KG1 (cell line): ENCODE measurements at regions not wholly inside any gene's neighbourhood (a gene's known extent, or its start where the extent isn't known, plus 50 kb on each side); places are given as distances from the start of the nearest gene placed in this dataset.

Source experiments
- DNase-seq: peaks from one replicate; lab custom pipeline; 2025; lab: John Stamatoyannopoulos, UW

GRCh38 chr12:126385785-126386184 is 1320.5 kb downstream of the AACS start:
- DNase-seq: no peak

DNA sequence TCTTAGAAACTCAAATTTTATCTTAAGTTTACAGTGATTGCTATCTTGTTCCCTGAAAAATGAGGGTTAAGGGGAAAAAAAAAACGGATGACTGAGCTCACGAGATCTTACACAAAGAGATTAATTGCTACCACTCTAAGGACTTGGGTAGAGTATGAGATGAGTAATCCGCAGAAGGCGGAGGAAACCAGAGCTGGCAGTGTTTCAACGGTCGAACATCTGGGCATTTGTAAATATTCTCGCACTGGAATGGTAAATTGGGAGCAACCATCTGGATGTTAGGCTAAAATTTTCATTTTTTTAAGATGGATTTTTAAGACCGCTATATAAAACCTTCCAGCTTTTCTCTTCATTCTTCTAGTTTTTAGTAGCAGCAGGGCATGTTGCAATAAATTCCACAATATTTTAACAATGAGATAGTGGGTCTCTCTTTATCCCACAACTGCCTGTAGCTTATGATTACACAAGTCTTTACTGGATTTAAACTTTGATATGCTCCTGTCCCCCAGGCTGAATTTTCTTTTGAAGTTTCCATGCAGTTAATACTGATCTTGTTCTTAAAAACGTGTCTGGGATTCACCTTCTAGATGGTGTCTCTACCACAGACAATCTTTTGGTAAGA is 1324.1 kb downstream of the AACS start:
- DNase-seq: no peak

DNA sequence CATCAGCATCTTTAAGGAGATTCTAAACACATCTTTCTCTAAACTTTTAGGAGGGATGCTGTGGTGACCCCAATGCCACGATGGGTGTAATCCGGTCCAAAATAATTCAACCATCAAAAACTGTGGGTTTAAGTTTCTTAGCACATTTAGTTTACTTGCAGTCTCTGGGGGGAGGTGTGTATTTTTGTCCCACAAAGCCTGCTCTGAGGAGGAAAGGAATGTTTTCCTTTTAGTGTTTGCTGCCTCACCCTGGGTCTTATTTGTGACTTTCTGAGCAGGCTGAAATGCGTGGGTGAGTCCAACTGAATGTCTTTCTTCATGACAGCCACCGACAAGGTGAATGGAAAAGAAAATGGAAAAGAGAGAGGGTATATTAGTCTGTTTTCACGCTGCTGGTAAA is 1324.7 kb downstream of the AACS start:
- DNase-seq: no peak

GRCh38 chr12:126390969-126391566 is 1325.8 kb downstream of the AACS start:
- DNase-seq: no peak

DNA sequence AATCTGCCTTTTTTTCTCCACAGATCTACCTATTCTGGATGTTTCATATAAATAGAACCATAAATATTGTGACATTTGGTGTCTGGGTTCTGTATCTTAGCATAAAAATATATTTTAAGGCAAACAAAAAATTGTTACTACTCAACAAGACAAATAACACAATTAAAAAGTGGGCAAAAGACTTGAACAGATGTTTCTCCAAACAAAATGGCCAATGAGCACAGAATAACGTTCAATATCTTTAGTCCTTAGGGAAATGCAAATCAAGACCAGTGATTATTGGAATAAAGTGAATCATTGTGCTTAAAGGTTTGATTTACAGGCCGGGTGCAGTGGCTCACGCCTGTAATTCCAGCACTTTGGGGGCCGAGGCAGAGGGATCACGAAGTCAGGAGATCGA is 1331.3 kb downstream of the AACS start:
- no peak for DNase-seq

DNA sequence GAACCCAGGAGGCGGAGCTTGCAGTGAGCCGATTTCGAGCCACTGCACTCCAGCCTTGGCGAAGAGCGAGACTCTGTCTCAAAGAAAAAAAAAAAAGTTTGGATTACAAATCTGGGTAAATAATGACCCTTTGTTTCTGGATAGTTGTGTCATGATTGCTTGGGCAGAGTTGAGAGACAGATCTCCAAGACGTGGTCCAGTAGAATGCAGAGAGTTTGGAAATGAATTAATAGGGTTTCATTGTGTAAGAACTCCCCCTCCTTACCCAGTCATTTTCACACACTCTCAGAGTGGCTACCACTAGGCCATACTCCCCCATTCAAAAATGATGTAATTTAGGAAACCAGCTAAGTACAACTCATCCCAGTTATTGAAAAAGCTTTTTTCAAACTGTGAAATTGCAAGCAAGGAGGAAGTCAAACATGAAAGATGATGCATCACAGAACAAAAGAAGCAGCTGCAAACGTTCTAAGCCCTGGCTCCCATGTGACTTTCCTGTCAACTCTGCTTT is 1331.9 kb downstream of the AACS start:
- DNase-seq: no peak

DNA sequence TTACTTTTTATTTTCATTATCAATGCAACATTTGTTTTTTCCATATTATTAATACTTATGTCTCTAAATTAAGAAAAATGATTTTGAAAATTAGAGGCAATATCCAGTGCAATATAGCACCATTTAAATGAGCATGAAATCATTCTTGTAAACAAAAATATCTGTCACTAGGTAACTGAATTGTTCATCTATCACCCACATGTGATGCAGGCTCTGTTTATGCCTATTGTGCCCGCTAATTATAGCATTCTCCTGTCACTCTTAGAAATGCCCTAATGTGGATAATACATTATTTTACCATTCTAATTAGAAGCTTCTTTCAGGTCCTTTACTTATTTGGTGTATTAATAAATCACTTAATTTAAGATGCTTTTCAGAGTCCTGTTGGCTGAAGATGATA is 1332.4 kb downstream of the AACS start:
- no peak for DNase-seq

GRCh38 chr12:126400831-126401230 is 1335.6 kb downstream of the AACS start:
- DNase-seq: no peak

GRCh38 chr12:126404293-126404881 is 1339.2 kb downstream of the AACS start:
- DNase-seq: no peak

- no peak for DNase-seq
Observed at GRCh38 chr12:126418400-126418799, 1353.2 kb downstream of the AACS start.

DNA sequence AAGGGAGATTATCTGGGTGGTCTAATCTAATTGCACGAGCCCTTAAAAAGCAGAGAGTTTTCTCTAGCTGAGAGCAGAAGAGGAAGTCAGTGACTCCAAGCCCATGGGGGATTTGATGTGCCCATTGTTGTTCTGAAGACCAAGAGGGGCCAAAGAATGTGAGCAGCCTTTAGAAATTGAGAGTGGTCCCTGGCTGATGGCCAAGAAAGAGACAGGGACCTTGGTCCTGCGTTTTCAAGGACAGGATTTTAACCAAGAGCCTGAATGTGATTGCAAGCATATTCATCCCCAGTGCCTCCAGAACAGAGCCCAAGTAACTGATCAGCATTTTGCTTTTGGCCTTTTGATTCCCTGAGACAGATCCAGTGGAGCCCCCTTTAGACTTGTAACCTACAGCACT is 1353.9 kb downstream of the AACS start:
- DNase-seq: no peak

DNA sequence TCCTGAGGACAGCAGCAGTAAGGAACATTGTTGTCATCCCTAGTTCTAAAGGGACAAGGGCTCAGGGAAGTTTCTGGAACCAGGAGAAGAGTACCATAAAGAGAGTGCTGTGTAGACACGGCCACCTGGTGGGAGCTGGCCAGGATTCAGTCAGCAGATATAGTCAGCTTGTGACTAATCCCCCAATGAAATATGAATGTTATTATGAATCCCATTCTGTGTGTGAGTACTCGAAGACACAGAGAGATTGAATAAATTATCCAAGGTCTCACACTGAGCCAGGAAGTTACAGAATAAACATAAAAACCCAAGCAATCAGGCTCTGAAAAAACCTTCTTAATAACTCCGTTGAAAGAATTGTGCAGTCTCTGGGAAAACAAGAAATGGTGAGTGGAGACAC is 1359.5 kb downstream of the AACS start:
- no peak for DNase-seq

DNA sequence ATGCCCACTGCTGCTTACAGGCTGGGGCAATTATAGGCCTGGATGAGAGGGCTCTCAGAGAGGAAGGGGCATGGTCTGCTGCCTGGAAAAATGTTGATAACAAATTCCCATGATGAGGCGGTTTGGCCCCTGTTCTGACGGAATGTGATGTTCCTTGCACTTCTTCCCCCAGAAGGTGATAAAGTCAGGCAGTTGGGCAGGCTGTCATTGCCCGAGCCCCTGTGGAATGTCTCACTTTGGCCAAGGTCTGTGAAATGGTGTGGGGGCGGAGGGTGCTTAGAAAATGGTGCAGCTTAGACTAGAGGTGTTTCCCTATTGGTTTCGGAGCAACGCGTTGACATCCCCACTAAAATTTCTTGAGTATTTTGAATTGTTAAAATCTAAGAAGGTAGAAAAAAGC is 1360.0 kb downstream of the AACS start:
- DNase-seq: no peak

DNA sequence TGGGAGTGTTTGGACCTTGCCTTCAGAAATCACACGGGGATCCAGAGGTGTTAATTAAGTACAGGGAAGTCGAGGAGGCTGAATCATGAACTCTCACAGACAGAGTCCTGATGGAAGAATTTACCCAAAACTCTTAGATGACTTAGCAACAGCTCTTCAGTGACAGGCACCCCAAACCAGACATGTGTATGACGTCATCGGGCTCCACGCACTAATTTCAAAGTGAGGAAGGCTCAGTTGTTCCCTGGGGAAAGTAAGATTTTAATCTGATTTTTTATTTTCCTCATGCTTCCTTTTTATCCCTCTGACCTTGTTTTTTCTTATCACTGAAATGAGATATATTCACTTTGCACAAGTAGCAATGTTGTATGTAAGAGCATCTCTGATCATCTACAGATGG is 1363.5 kb downstream of the AACS start:
- no peak for DNase-seq

DNA sequence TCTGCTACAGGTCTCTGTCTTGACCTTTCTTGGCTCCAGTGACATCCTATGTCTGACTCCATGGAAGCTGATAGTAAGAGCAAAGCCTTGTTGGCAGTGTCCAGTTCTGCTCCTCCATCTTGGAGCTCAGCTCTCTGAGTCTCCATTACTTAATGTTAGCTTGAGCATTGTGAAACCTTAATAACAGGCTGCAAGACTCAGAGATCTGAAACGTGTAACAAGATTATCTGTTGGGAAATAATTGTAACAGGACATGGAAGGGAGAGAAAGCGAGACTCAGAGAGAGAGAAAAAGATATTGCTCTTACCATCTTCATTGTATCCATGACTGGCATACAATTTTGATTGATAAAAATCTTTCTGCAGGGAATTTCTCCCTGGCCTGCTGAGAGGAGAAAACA is 1365.7 kb downstream of the AACS start:
- DNase-seq: no peak

- no peak for DNase-seq
Observed at GRCh38 chr12:126431767-126432166, 1366.5 kb downstream of the AACS start.

DNA sequence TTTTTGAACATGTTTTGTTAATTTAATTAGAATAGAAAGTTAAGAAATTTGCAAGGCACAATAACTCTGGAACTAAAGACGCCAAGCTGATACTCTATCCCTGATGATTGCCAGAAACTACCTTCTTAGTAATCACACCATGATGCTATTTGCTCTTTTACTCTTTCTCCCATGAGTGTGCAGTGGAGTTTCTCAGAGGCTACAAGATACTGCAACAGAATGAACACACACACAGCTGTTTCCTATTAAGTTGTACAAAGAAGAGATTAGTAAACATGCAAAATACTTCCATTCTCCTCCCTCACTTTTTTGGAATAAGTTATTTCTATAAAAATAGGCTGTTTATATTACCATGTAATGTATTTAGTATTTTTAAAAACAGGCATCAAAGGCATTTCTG is 1367.5 kb downstream of the AACS start:
- no peak for DNase-seq

DNA sequence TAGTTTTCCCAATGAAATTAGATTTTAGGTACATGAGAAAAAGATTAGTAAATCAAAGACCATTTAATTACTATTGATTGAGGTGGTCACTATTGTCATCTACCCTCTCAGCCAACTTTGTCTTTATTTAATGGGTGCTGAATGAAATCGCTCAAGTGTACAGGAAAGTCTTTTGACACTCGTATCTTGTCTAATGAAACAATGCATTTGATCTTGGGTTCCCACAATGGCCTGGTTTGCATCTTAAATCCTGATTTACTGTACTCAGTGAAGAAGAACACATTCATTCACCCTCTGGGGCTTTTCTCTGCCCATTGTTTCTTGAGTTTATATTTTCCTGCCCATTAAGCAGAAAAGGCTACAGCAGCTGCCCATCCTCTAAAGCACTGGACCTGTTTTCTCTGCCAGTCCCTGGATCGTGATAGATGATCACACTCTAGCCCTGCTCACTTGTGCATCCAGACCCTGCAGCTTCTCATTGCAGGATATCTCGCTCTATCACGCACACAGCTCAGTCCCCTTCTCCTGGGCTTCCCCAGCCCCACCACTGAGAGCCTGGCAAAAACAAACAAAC is 1369.3 kb downstream of the AACS start:
- no peak for DNase-seq

DNA sequence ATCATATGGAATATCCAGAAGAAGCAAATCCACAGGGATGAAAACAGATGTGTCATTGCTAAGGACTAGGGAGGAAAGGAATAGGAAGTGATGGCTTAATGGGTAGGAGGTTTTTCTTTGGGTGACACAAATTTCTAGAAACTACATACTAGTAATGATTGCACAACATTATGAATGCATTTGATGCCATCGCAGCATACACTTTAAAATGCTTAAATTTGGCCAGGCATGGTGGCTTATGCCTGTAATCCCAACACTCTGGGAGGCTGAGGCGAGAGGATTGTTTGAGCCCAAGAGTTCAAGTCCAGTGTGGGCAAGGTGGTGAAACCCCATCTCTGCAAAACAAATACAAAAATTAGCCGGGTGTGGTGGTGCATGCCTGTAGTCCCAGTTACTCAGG is 1370.8 kb downstream of the AACS start:
- DNase-seq: no peak

DNA sequence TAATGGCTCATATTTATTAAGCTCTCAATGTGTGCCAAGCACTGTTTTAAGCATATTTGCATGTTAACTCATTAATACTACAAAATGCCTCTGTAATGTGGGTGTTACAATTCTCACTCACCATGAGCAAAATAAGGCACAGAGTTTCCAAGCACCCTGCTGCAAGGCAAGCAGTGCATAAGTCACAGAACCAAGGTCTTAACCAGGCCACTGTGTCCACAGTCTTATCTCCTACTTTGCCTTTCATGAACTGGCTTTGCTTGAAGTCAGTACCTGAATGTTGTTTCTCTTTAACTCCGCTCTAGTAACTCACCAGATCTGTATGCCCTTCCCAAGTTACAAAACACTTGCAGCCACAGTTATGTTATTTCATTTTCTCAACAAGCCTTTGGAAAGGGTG is 1372.7 kb downstream of the AACS start:
- DNase-seq: no peak

- DNase-seq: no peak
Observed at GRCh38 chr12:126443977-126444376, 1378.7 kb downstream of the AACS start.

DNA sequence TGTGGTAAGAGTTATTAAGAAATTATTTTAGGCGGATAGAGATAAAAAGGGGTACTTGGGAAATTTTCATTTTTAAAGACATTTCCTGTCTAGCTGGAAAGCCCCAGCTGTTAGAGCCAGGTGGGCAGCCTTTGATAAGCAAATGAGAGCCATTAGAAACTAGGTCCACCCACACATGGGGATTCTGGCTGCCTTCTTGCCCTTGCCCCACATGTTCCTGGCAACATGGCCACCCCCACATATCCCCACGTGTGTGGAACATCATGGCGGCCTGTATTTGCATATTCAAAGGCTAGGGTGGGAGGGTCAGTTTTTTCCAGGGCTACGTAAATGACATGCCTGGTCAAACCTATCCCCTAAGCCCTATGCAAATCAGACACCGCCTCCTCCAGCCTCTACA is 1382.1 kb downstream of the AACS start:
- DNase-seq: no peak

DNA sequence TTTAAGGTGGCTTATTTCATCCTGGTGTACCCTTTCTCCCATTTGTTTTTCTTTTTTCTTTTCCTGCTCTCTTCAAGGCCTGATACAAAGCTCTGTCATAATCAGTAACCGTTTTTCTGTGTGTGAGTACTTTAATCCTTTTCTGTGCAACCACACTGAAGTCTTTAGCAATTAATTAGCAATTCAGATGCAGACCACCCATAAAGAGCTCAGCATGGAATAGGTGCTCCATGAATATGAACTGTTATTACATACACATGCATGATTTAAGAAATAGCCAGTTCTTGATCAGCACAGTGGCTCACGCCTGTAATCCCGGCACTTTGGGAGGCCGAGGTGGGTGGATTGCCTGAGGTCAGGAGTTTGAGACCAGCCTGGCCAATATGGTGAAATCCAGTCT is 1386.6 kb downstream of the AACS start:
- no peak for DNase-seq
